Neural cell (in vitro differentiated cells): ENCODE measurements at regions not wholly inside any gene's neighbourhood (a gene's known extent, or its start where the extent isn't known, plus 50 kb on each side); places are given as distances from the start of the nearest gene placed in this dataset.

Source experiments
- H2AFZ ChIP-seq: fragments of 200-600, 300-800 bp; sonication (generic), shearing (Covaris generic); 2 replicates; pipeline ENCODE4 v1.6.0; 2014; ENCODE audit warnings: low read depth, mild to moderate bottlenecking, antibody characterized with exemption, low read length, moderate library complexity
- H3F3A ChIP-seq: fragments of 200-600 bp; shearing (Covaris generic); 2 replicates; pipeline ENCODE4 v1.6.1; 2016; ENCODE audit warnings: mild to moderate bottlenecking, moderate library complexity, mixed read lengths, antibody characterized with exemption, low read length; ENCODE audit not compliant: insufficient read depth, poor library complexity, severe bottlenecking
- H3K27ac ChIP-seq: fragments of 200-600, 300-800 bp; sonication (generic), shearing (Covaris generic); 2 replicates; pipeline ENCODE4 v1.5.1; 2014; ENCODE audit warnings: mild to moderate bottlenecking, low read length, moderate library complexity
- H3K27me3 ChIP-seq: fragments of 300-800, 200-600 bp; sonication (generic), shearing (Covaris generic); 2 replicates; pipeline ENCODE4 v1.6.0; 2014; ENCODE audit warnings: mild to moderate bottlenecking, low read depth, low read length, moderate library complexity; ENCODE audit not compliant: insufficient read depth
- H3K36me3 ChIP-seq: fragments of 300-800, 200-600 bp; sonication (generic), shearing (Covaris generic); 2 replicates; pipeline ENCODE4 v1.5.1; 2014; ENCODE audit warnings: mild to moderate bottlenecking, antibody characterized with exemption, low read length, moderate library complexity; ENCODE audit not compliant: insufficient read depth
- H3K4me2 ChIP-seq: fragments of 300-800, 200-600 bp; sonication (generic), shearing (Covaris generic); 2 replicates; pipeline ENCODE4 v1.6.0; 2014; ENCODE audit warnings: mild to moderate bottlenecking, low read length
- H3K4me3 ChIP-seq: fragments of 300-800, 200-600 bp; sonication (generic), shearing (Covaris generic); 2 replicates; pipeline ENCODE4 v1.5.1; 2014; ENCODE audit warnings: mild to moderate bottlenecking, low read length, moderate library complexity
- H3K79me2 ChIP-seq: fragments of 200-600 bp; shearing (Covaris generic); replicated peaks from 2 replicates; pipeline ENCODE4 v1.6.0; 2014; ENCODE audit warnings: mild to moderate bottlenecking, low read length, moderate library complexity; ENCODE audit not compliant: insufficient read depth
- H3K9ac ChIP-seq: fragments of 300-800, 200-600 bp; sonication (generic), shearing (Covaris generic); 2 replicates; pipeline ENCODE4 v1.6.1; 2016; ENCODE audit warnings: mild to moderate bottlenecking, low read length, mixed read lengths
- H3K9me2 ChIP-seq: fragments of 200-600 bp; shearing (Covaris generic); 2 replicates; pipeline ENCODE4 v1.6.1; 2016; ENCODE audit warnings: mild to moderate bottlenecking, low read length, mixed read lengths; ENCODE audit not compliant: insufficient read depth
- H3K9me3 ChIP-seq: fragments of 200-600, 300-800 bp; sonication (generic), shearing (Covaris generic); 2 replicates; pipeline ENCODE4 v1.6.1; 2016; ENCODE audit warnings: mild to moderate bottlenecking, mixed run types, low read length, moderate library complexity, mixed read lengths
- H4K20me1 ChIP-seq: fragments of 200-600 bp; shearing (Covaris generic); 2 replicates; pipeline ENCODE4 v1.6.1; 2016; ENCODE audit warnings: mild to moderate bottlenecking, mixed run types; ENCODE audit not compliant: insufficient read depth
- EP300 ChIP-seq: fragments of 450-650 bp; conservative IDR thresholded peaks from 2 replicates; pipeline ENCODE4 v1.6.1; 2014; ENCODE audit warnings: antibody characterized with exemption, mild to moderate bottlenecking, moderate library complexity; ENCODE audit not compliant: poor library complexity, severe bottlenecking
- EZH2 ChIP-seq: fragments of 200-600, 300-800 bp; shearing (Covaris generic), sonication (generic); IDR thresholded peaks from 2 replicates; pipeline ENCODE4 v1.6.1; 2014; ENCODE audit warnings: antibody characterized with exemption, low read length, borderline replicate concordance, mild to moderate bottlenecking; ENCODE audit not compliant: insufficient read depth, poor library complexity, severe bottlenecking
- MXI1 ChIP-seq: fragments of 450-650 bp; conservative IDR thresholded peaks from 2 replicates; pipeline ENCODE4 v1.6.1; 2014; ENCODE audit warnings: antibody characterized with exemption, mild to moderate bottlenecking; ENCODE audit not compliant: poor library complexity, severe bottlenecking
- POLR2AphosphoS5 ChIP-seq: IDR thresholded peaks from 2 replicates; pipeline ENCODE4 v1.6.1; 2012
- RAD21 ChIP-seq: fragments of 450-650 bp; conservative IDR thresholded peaks from 2 replicates; pipeline ENCODE4 v1.6.1; 2014; ENCODE audit warnings: antibody characterized with exemption, mild to moderate bottlenecking, moderate library complexity
- SMC3 ChIP-seq: fragments of 450-650 bp; conservative IDR thresholded peaks from 2 replicates; pipeline ENCODE4 v1.6.1; 2014; ENCODE audit warnings: antibody characterized with exemption, mild to moderate bottlenecking, moderate library complexity; ENCODE audit not compliant: poor library complexity
- TAF1 ChIP-seq: IDR thresholded peaks from 2 replicates; pipeline ENCODE4 v1.6.1; 2012; ENCODE audit warnings: low read depth
- TF ChIP-seq, protein P1 (sequence below): fragments of 450-650 bp; IDR thresholded peaks from 2 replicates; pipeline ENCODE4 v1.5.1; 2014; ENCODE audit warnings: antibody characterized with exemption, mild to moderate bottlenecking, moderate library complexity; ENCODE audit not compliant: poor library complexity, severe bottlenecking
- TF ChIP-seq, protein P2 (sequence below): IDR thresholded peaks from 2 replicates; pipeline ENCODE4 v1.6.1; 2012; ENCODE audit warnings: borderline replicate concordance

DNA sequence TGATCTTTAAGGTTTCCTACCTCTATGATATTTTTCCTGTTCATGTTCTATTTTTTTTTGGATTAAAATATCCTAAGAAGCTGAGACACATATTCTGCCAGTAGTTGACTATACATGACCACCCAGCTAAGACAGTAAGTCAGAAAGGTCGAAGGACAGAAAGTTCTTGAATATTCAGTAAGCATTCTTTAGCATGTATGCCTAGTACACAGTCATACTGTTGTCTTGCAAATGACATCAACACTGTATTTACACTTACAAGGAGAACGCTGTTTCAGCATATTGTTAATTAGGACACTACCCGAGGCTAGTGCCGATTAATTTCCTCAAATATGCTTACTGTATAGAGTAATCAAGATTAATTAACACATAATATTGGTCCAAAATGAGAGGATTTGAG is 300.6 kb downstream of the STIM2 start:
- Histone ChIP-seq H3K9me2 (no peaks in the 10 kb centered on the region), H3K9ac (no peak overlapping the region), H3K79me2 (no peaks in the 10 kb centered on the region), H3K4me3 (no peak overlapping the region), H3K9me3 (no peaks in the 10 kb centered on the region), H3K4me2 (no peak overlapping the region), H3K27ac (no peak overlapping the region), H3F3A (no peaks in the 10 kb centered on the region), H3K27me3 (no peaks in the 10 kb centered on the region), H3K36me3 (no peaks in the 10 kb centered on the region), H4K20me1 (no peaks in the 10 kb centered on the region), H2AFZ (no peak overlapping the region)
- TF ChIP-seq, protein P1, sequence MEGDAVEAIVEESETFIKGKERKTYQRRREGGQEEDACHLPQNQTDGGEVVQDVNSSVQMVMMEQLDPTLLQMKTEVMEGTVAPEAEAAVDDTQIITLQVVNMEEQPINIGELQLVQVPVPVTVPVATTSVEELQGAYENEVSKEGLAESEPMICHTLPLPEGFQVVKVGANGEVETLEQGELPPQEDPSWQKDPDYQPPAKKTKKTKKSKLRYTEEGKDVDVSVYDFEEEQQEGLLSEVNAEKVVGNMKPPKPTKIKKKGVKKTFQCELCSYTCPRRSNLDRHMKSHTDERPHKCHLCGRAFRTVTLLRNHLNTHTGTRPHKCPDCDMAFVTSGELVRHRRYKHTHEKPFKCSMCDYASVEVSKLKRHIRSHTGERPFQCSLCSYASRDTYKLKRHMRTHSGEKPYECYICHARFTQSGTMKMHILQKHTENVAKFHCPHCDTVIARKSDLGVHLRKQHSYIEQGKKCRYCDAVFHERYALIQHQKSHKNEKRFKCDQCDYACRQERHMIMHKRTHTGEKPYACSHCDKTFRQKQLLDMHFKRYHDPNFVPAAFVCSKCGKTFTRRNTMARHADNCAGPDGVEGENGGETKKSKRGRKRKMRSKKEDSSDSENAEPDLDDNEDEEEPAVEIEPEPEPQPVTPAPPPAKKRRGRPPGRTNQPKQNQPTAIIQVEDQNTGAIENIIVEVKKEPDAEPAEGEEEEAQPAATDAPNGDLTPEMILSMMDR, result no peak
- TF ChIP-seq EP300 (no peak), POLR2AphosphoS5 (no peak), RAD21 (no peak), MXI1 (no peak), SMC3 (no peak)
- TF ChIP-seq, protein P2, sequence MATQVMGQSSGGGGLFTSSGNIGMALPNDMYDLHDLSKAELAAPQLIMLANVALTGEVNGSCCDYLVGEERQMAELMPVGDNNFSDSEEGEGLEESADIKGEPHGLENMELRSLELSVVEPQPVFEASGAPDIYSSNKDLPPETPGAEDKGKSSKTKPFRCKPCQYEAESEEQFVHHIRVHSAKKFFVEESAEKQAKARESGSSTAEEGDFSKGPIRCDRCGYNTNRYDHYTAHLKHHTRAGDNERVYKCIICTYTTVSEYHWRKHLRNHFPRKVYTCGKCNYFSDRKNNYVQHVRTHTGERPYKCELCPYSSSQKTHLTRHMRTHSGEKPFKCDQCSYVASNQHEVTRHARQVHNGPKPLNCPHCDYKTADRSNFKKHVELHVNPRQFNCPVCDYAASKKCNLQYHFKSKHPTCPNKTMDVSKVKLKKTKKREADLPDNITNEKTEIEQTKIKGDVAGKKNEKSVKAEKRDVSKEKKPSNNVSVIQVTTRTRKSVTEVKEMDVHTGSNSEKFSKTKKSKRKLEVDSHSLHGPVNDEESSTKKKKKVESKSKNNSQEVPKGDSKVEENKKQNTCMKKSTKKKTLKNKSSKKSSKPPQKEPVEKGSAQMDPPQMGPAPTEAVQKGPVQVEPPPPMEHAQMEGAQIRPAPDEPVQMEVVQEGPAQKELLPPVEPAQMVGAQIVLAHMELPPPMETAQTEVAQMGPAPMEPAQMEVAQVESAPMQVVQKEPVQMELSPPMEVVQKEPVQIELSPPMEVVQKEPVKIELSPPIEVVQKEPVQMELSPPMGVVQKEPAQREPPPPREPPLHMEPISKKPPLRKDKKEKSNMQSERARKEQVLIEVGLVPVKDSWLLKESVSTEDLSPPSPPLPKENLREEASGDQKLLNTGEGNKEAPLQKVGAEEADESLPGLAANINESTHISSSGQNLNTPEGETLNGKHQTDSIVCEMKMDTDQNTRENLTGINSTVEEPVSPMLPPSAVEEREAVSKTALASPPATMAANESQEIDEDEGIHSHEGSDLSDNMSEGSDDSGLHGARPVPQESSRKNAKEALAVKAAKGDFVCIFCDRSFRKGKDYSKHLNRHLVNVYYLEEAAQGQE, result no peak

DNA sequence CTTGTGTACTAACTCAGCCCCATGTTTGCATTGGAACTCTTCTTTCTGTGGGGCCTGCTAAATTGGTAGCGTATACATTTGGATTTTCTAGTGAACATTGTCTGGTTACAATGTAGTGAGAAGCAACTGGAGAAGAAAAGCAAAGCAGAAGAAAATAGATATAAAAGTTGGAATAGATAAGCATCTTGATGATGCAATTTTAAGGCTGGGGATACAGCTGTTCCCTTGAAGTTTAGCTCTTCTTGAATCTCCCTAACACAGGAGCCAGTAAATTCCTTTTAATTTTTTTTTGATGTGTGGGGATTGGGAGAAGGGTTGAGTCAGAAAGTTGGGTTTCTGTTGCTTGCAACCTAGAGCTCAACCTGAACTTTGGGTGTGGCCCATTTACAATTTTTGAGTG is 308.1 kb downstream of the STIM2 start:
- Histone ChIP-seq H3K27me3 (no peaks in the 10 kb centered on the region), H3K27ac (no peak overlapping the region), H3K9me2 (no peaks in the 10 kb centered on the region), H3K36me3 (no peaks in the 10 kb centered on the region), H3K79me2 (no peaks in the 10 kb centered on the region), H3K4me2 (no peak overlapping the region), H3K9me3 (no peaks in the 10 kb centered on the region), H3F3A (no peaks in the 10 kb centered on the region), H4K20me1 (no peaks in the 10 kb centered on the region), H3K9ac (no peak overlapping the region), H2AFZ (no peak overlapping the region), H3K4me3 (no peak overlapping the region)
- TF ChIP-seq SMC3 (no peak), TAF1 (no peak), EZH2 (no peak), MXI1 (no peak), POLR2AphosphoS5 (no peak), EP300 (no peak), RAD21 (no peak)
- TF ChIP-seq, protein P1, result no peak
- TF ChIP-seq, protein P2, result no peak
